HCT116 (cell line): ENCODE measurements at regions not wholly inside any gene's neighbourhood (a gene's known extent, or its start where the extent isn't known, plus 50 kb on each side); places are given as distances from the start of the nearest gene placed in this dataset.

Source experiments
- CBX3 ChIP-seq: IDR thresholded peaks from 2 replicates; pipeline ENCODE4 v1.6.1; 2012; ENCODE audit warnings: low read depth
- EZH2 ChIP-seq: fragments of 200-600 bp; sonication (generic); IDR thresholded peaks from 2 replicates; pipeline ENCODE4 v1.6.1; 2017; ENCODE audit warnings: antibody characterized with exemption, mixed run types
- EZH2phosphoT487 ChIP-seq: fragments of 200-600 bp; IDR thresholded peaks from 2 replicates; pipeline ENCODE4 v1.6.1; 2018; ENCODE audit warnings: antibody characterized with exemption, borderline replicate concordance
- FOSL1 ChIP-seq: IDR thresholded peaks from 2 replicates; pipeline ENCODE4 v1.6.1; 2012; ENCODE audit warnings: low read depth
- POLR2A ChIP-seq: IDR thresholded peaks from 2 replicates; pipeline ENCODE4 v1.7.0; 2011; ENCODE audit warnings: borderline replicate concordance; ENCODE audit not compliant: insufficient read depth, insufficient read length; ENCODE audit errors: extremely low read depth
- SRF ChIP-seq: IDR thresholded peaks from 2 replicates; pipeline ENCODE4 v1.6.1; 2012; ENCODE audit warnings: low read depth
- TCF7L2 ChIP-seq: IDR thresholded peaks from 2 replicates; pipeline ENCODE4 v1.7.0; 2011; ENCODE audit warnings: borderline replicate concordance, inconsistent platforms; ENCODE audit not compliant: insufficient read depth, insufficient read length; ENCODE audit errors: extremely low read depth
- YY1 ChIP-seq: IDR thresholded peaks from 2 replicates; pipeline ENCODE4 v1.6.1; 2011; ENCODE audit warnings: low read length, low read depth, moderate library complexity, mild to moderate bottlenecking; ENCODE audit not compliant: insufficient replicate concordance; ENCODE audit errors: extremely low read depth
- TF ChIP-seq, protein P1 (sequence below), 3 experiments: fragments of 200-600 bp in 1 of 3; sonication (generic) in 1 of 3; IDR thresholded peaks in 2 of 3; conservative IDR thresholded peaks in 1 of 3; 2 replicates each; pipeline ENCODE4 v1.5.1; 2012 to 2017; ENCODE audit warnings: low read depth in 2 of 3, low read length in 2 of 3, antibody characterized with exemption in 1 of 3, borderline replicate concordance in 1 of 3, control low read depth in 1 of 3, mild to moderate bottlenecking in 1 of 3, mixed read lengths in 1 of 3, mixed run types in 1 of 3, moderate library complexity in 1 of 3; ENCODE audit not compliant: insufficient read depth in 1 of 3
- TF ChIP-seq, protein P2 (sequence below): IDR thresholded peaks from 2 replicates; pipeline ENCODE4 v1.6.1; 2012

DNA sequence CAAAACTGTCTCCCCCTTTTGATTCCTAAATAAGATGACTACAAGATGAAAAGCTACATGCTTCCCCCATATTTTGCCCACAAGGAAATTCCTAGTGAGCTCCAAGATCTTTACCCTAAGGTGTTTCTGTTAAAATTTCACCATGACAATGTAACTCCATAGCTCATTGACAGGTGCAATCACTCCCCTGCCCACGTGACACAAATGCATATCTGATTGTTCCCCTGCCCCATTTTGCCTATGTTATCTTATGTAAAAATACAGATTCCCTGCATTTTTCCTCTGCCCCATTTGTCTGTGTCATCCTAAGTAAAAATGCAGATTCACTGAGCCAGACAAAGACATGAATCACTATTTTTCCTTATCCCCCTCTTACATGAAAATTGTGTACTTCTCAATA is 66.7 kb downstream of the GPRASP3 start:
- TF ChIP-seq, protein P1, sequence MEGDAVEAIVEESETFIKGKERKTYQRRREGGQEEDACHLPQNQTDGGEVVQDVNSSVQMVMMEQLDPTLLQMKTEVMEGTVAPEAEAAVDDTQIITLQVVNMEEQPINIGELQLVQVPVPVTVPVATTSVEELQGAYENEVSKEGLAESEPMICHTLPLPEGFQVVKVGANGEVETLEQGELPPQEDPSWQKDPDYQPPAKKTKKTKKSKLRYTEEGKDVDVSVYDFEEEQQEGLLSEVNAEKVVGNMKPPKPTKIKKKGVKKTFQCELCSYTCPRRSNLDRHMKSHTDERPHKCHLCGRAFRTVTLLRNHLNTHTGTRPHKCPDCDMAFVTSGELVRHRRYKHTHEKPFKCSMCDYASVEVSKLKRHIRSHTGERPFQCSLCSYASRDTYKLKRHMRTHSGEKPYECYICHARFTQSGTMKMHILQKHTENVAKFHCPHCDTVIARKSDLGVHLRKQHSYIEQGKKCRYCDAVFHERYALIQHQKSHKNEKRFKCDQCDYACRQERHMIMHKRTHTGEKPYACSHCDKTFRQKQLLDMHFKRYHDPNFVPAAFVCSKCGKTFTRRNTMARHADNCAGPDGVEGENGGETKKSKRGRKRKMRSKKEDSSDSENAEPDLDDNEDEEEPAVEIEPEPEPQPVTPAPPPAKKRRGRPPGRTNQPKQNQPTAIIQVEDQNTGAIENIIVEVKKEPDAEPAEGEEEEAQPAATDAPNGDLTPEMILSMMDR (IDR thresholded peaks at IDR 0.05 in 2 of 3, conservative IDR thresholded peaks at IDR 0.05 in 1 of 3; ENCODE audit: borderline replicate concordance in 1 of 3, insufficient read depth in 1 of 3, low read depth in 2 of 3, low read length in 2 of 3), result no peak
- no peak for TF ChIP-seq CBX3
- no peak for TF ChIP-seq EZH2
- no peak for TF ChIP-seq TCF7L2
- no peak for TF ChIP-seq SRF
- no peak for TF ChIP-seq POLR2A
- TF ChIP-seq FOSL1, result no peak
- no peak for TF ChIP-seq EZH2phosphoT487
- no peak for TF ChIP-seq YY1
- TF ChIP-seq, protein P2, sequence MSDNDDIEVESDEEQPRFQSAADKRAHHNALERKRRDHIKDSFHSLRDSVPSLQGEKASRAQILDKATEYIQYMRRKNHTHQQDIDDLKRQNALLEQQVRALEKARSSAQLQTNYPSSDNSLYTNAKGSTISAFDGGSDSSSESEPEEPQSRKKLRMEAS, result no peak
